Kasumi-1 (cell line): ENCODE measurements at regions not wholly inside any gene's neighbourhood (a gene's known extent, or its start where the extent isn't known, plus 50 kb on each side); places are given as distances from the start of the nearest gene placed in this dataset.
A peak's percentile ranks its signal among the peaks of the same experiment; 100 is the strongest.

Source experiments
- DNase-seq, 2 experiments: peaks; one replicate each; lab custom pipeline; 2025; lab: John Stamatoyannopoulos, UW

- no peak for DNase-seq
Observed at GRCh38 chr1:213871179-213871578, 116.6 kb upstream of the PROX1 start.

DNA sequence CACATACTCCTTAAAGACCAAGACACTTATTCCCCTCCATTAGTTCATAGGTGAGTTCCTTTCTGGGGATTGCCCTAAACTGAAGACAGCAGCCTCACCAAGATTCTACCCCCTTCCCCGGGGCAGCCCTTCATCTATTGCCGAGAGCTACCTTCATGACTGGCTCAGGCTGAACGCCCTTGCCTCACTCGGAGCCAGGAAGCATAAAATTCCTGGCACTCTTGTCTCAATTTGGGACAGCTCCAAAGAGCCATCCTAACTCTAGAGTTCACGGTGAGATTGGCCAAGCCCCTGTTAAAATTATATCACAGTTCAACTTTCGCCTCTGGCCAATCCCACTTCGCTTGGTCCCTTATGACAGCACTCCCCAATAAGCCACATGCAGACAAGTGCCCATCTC is 113.0 kb upstream of the PROX1 start:
- no peak for DNase-seq

DNA sequence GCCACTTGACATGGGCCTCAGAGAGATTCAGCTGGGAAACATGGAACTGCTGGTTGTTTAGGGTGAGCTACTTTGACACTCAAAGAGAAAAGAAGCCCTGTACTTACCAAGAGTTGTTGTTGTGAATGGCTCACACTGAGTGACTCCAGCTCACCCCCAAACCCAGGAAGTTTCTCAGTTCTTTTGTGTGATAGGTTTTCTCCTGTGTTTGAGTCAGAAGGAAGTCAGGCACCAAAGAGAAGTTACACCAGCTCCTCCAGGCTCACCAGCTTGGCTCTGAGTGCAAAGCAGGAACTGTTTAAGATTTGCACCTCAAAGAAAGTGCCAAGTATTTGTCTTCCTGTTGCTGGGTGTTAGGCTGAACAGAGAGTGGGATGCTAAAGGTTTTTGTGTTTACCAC is 111.2 kb upstream of the PROX1 start:
- no peak for DNase-seq

GRCh38 chr1:213883618-213884017 is 104.2 kb upstream of the PROX1 start:
- no peak for DNase-seq

- DNase-seq = no peak
Observed at GRCh38 chr1:213884402-213884801, 103.4 kb upstream of the PROX1 start.

DNA sequence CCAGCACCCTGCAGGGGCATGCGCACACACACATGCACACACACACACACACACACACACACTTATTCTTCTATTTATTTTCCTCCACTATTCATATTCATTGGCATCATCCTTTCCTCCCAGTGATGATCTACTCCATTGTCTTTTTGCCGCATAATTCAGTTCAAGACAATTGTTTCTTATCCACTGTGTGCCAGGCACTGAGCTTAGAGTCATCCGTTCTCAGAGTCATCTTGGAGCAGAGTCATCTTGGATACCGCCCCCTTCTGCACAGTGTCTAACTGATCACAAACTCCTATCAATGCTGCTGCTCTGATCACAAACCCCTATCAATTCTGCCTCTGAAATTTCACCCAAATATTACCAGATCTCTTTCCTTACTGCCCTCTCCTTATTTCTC is 102.8 kb upstream of the PROX1 start:
- DNase-seq = no peak

- no peak for DNase-seq
Observed at GRCh38 chr1:213887842-213888241, 99.9 kb upstream of the PROX1 start.

- no peak for DNase-seq
Observed at GRCh38 chr1:213891989-213892902, 95.5 kb upstream of the PROX1 start.

DNA sequence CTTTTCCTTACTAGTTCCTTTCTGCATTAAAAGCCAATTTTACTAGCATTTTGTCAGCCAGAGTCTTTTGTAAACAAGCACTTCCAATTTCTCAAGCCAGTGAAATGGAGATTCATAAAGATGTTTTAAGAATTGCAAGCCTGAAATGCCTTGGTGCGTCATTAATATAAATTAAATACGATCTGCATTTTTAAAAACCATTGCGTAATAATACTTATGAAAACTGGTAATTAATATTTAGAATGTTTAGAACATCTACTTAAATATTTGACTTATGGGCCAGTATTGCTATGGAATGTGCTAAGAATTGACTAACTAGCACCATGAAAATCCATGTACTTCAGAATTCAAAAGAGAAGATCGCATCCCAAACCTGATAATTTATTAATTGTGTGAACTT is 89.1 kb upstream of the PROX1 start:
- no peak for DNase-seq

GRCh38 chr1:213899413-213899812 is 88.4 kb upstream of the PROX1 start:
- DNase-seq = peak in 1 of 2 experiments; percentile 22

- DNase-seq = no peak
Observed at GRCh38 chr1:213905344-213905743, 82.4 kb upstream of the PROX1 start.

DNA sequence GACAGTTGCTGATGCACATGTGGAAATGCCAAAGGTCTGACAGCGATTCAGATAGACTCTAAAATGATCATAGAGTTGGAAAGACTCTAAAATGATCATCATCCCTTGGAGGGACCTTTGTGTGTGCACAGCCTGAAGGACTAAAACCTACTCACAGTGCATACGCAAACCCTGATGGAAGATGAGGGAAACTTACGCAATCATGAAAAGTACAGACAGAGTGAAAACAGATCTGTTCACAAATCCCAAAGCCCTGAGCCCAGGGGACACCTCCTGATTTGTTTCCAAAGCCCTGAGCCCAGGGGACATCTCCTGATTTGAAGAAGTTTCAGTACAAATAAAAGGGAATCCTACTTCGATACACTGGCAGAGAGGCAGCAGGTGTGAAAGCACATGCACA is 79.3 kb upstream of the PROX1 start:
- no peak for DNase-seq

DNA sequence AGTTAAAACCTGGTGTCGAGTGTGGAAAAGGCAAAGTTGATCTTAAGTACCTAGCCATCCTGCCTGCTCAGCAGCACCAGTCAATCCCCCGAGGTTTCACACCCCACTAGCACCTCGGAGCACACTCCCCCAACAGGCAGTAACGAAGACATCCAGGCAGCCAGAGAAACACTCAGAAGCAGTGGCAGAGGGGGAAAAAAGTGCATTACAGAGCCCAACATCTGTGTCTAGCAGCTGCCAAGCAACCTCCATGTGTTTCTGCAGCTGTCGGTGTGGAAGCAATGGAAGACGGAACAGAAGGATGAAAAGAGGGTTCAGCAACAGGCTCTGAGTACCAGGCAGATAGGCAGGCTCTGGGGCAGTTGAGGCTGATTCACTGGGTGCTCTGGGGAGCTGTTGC is 73.4 kb upstream of the PROX1 start:
- DNase-seq = no peak

- DNase-seq = no peak
Observed at GRCh38 chr1:213921311-213921710, 66.5 kb upstream of the PROX1 start.

DNA sequence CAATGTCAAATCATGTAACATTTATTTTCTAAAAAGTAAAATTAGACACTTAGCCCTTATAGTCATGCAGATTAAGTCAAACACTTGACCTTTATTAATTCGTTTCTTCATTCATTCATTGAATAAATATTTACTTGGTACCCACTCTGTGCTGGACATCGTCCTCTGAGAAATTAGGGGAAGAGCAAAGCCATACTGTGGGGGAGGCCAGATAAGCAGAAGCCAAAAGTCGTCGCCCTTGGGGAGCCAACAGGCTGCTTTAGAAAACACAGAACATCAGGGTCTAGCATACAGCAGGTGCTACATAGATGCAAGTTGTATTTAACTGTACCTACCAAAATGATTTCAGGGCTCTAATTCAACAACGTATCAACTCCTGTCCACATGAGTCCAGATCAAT is 66.1 kb upstream of the PROX1 start:
- DNase-seq = no peak

GRCh38 chr1:213925531-213926182 is 62.1 kb upstream of the PROX1 start:
- no peak for DNase-seq

GRCh38 chr1:213927846-213928245 is 59.9 kb upstream of the PROX1 start:
- no peak for DNase-seq

- no peak for DNase-seq
Observed at GRCh38 chr1:213929398-213929797, 58.4 kb upstream of the PROX1 start.

GRCh38 chr1:213931836-213932235 is 55.9 kb upstream of the PROX1 start:
- DNase-seq = no peak

- no peak for DNase-seq
Observed at GRCh38 chr1:213933336-213933735, 54.4 kb upstream of the PROX1 start.

DNA sequence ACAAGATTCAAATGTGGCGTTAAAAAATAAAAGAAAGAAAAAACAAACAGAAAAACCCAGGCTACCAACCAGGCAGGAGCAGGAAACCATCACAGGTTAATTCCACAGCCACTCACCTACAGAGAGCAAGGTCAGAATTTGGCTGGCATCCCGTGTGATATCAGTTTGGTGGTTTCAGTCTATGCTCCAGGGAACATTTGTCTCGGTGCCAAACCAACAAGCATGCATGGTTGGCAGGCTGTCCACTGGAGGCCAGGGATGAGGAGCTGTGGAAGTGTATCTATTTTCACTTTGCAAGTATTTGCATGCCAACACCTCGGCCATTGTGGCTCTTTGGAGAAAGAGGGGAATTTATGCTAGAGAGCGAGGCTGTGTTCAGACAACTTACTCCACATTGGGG is 53.1 kb upstream of the PROX1 start:
- no peak for DNase-seq

DNA sequence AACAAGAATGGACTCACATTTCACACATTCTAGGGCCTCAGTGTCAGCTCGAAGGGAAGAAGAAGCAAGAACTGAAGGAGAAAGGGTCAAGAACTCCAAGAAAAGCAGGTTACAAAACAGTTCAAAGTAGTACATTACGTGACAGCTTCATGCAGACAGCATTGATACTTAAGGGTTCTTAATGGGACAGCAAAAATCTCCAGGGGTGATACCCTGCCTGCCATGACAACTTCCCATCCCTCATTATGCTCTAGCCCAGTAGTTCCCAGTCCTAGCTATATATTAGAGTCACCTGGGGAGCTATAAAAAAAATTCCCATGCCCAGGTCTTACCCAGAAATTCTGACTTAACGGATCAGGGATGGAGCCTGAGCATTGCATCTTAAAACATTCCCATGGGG is 51.2 kb upstream of the PROX1 start:
- no peak for DNase-seq
